Calu3 (cell line): ENCODE measurements at regions not wholly inside any gene's neighbourhood (a gene's known extent, or its start where the extent isn't known, plus 50 kb on each side); places are given as distances from the start of the nearest gene placed in this dataset.

Experiments
- BruUV-seq: library from RNA; stranded (reverse); fragments of 400-500 nt; replicated peaks from 2 replicates; lab custom pipeline; 2021; lab: Mats Ljungman, UMichigan
- CTCF ChIA-PET: fragments of 300-600 bp; sonication (Branson Sonifier 250); formaldehyde crosslinking; loops from one replicate; lab custom pipeline; 2022; ENCODE audit warnings: antibody characterized with exemption; lab: Charles Lee
- DNase-seq: peaks from one replicate; pipeline ENCODE4 v3.0.0; 2022
- H3K27ac Mint-ChIP-seq: one replicate; pipeline ENCODE4 v1.8.0; 2022; ENCODE audit warnings: mixed read lengths; ENCODE audit not compliant: unreplicated experiment
- H3K27me3 Mint-ChIP-seq: one replicate; pipeline ENCODE4 v1.8.0; 2022; ENCODE audit warnings: mixed read lengths; ENCODE audit not compliant: unreplicated experiment
- H3K36me3 Mint-ChIP-seq: one replicate; pipeline ENCODE4 v1.8.0; 2022; ENCODE audit warnings: mild to moderate bottlenecking, moderate library complexity, mixed read lengths; ENCODE audit not compliant: insufficient read depth, unreplicated experiment
- H3K4me1 Mint-ChIP-seq: one replicate; pipeline ENCODE4 v1.8.0; 2022; ENCODE audit warnings: mild to moderate bottlenecking, low read depth, mixed read lengths; ENCODE audit not compliant: unreplicated experiment
- H3K4me3 Mint-ChIP-seq: one replicate; pipeline ENCODE4 v1.8.0; 2022; ENCODE audit warnings: mild to moderate bottlenecking, low read depth, moderate library complexity, mixed read lengths; ENCODE audit not compliant: unreplicated experiment
- H3K9me3 Mint-ChIP-seq: one replicate; pipeline ENCODE4 v1.8.0; 2022; ENCODE audit warnings: low read depth, mixed read lengths; ENCODE audit not compliant: unreplicated experiment
- CTCF ChIP-seq: fragments of 200-600 bp; IDR thresholded peaks from one replicate; pipeline ENCODE4 v1.8.0; 2022; ENCODE audit warnings: antibody characterized with exemption; ENCODE audit not compliant: unreplicated experiment
- intact Hi-C: fragments of 100-400 bp; cut with micrococcal nuclease; formaldehyde crosslinking; loops from one replicate; pipeline ENCODE4 v1.10.0; 2022; ENCODE audit not compliant: unreplicated experiment

DNA sequence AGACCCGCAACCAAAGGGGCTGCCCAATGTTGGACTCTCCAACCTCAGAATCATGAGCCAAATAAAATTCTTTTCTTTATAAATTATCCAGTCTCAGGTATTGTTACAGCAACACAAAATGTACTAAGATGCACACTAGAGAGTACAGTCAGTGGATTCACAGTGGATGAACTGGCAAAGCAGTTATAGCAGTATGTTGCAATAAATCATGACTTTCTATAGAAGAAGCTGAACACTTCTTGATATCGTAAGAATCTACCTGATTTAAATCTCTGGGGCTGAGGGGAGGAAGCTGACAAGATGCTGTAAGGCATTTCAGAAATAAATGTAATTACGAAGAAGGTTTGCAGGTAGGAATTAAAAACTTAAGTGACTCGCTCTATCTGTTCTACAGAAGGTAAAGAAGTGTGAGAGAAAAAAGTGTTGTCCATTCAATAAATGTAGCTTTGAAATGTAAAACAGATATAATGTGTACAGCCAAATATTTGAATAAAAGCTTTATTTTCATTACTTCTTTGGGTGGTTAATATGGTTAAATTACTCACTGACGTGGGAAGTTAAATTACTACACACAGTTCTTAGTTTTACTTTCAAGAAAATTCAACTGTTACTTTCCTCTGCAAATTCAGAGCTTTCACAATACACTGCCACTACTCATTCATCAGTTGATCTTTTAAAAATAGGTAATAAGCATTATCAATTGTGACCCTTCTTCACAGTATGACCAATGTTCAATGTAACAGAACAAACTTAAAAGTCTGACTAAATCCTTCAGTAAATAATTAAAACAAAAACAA is 439.1 kb downstream of the SHQ1 start:
- no peak for DNase-seq
- TF ChIP-seq CTCF: no peak
- no peaks in the 10 kb centered on the region for H3K27me3 Mint-ChIP-seq
- intact Hi-C loops: no loop called here
- H3K36me3 Mint-ChIP-seq: no peaks in the 10 kb centered on the region
- peaks cover 21% of the 10 kb centered on the region for H3K4me1 Mint-ChIP-seq
- CTCF ChIA-PET: interaction anchor here (0.6 kb wide), 1 partner anchor 130 kb away, joined by 4 read pairs; no protein-coding TSS in a partner anchor
- H3K27ac Mint-ChIP-seq: peak overlapping the region; percentile 58
- BruUV-seq: no TSS peak
- H3K9me3 Mint-ChIP-seq: no peaks in the 10 kb centered on the region
- H3K4me3 Mint-ChIP-seq: no peak overlapping the region

GRCh38 chr3:72407766-72408165 is 440.5 kb downstream of the SHQ1 start:
- Mint-ChIP-seq H3K27ac (no peak overlapping the region), H3K4me1 (peaks cover 21% of the 10 kb centered on the region), H3K36me3 (no peaks in the 10 kb centered on the region), H3K9me3 (no peaks in the 10 kb centered on the region), H3K27me3 (no peaks in the 10 kb centered on the region), H3K4me3 (no peak overlapping the region)
- CTCF ChIA-PET: no interaction called here
- intact Hi-C loops: no loop called here
- DNase-seq: no peak
- no peak for TF ChIP-seq CTCF
- no TSS peak for BruUV-seq

GRCh38 chr3:72405943-72406566 is 442.2 kb downstream of the SHQ1 start:
- no peaks in the 10 kb centered on the region for H3K27me3 Mint-ChIP-seq
- no peak overlapping the region for H3K27ac Mint-ChIP-seq
- CTCF ChIA-PET: no interaction called here
- H3K36me3 Mint-ChIP-seq: no peaks in the 10 kb centered on the region
- no TSS peak for BruUV-seq
- peaks cover 22% of the 10 kb centered on the region for H3K4me1 Mint-ChIP-seq
- no peak for DNase-seq
- H3K9me3 Mint-ChIP-seq: no peaks in the 10 kb centered on the region
- no peak for TF ChIP-seq CTCF
- intact Hi-C loops: no loop called here
- H3K4me3 Mint-ChIP-seq: no peak overlapping the region

- Mint-ChIP-seq H3K27ac (no peak overlapping the region), H3K4me1 (peaks cover 25% of the 10 kb centered on the region), H3K4me3 (no peak overlapping the region), H3K9me3 (no peaks in the 10 kb centered on the region), H3K27me3 (no peaks in the 10 kb centered on the region), H3K36me3 (no peaks in the 10 kb centered on the region)
- no peak for TF ChIP-seq CTCF
- CTCF ChIA-PET: no interaction called here
- intact Hi-C loops: no loop called here
- no TSS peak for BruUV-seq
- no peak for DNase-seq
These were observed 447.2 kb downstream of the SHQ1 start for GRCh38 chr3:72401005-72401545.
